ENCODE measurements at regions not wholly inside any gene's neighbourhood (a gene's known extent, or its start where the extent isn't known, plus 50 kb on each side); places are given as distances from the start of the nearest gene placed in this dataset.
A peak's percentile ranks its signal among the peaks of the same experiment; 100 is the strongest.

DNA sequence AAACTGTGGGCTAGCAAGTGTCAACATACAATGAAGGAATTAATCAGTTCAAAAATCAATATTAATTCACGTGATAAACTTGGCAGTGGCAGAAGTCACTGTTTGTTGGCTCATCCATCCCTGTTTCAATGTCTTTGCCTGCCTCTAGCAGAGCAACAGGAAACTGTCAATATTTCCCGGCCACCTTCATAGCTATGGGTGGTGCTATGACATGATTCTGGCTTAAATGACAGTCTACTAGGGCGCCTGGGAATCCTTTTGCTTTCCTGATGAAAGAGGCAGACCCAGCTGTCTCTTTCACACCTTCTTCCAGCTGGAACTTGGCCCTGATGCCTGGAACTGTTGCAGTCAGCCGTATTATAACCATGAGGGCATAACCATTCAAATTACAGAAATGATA, 72.1 kb upstream of the DNAH5 start:
- no peaks in the 10 kb centered on the region for H3K36me3 ChIP-seq
- no peaks in the 10 kb centered on the region for H3K9me3 ChIP-seq
- TF ChIP-seq POLR2A (IDR thresholded peaks at IDR 0.05), result no peak
- TF ChIP-seq, protein P1, sequence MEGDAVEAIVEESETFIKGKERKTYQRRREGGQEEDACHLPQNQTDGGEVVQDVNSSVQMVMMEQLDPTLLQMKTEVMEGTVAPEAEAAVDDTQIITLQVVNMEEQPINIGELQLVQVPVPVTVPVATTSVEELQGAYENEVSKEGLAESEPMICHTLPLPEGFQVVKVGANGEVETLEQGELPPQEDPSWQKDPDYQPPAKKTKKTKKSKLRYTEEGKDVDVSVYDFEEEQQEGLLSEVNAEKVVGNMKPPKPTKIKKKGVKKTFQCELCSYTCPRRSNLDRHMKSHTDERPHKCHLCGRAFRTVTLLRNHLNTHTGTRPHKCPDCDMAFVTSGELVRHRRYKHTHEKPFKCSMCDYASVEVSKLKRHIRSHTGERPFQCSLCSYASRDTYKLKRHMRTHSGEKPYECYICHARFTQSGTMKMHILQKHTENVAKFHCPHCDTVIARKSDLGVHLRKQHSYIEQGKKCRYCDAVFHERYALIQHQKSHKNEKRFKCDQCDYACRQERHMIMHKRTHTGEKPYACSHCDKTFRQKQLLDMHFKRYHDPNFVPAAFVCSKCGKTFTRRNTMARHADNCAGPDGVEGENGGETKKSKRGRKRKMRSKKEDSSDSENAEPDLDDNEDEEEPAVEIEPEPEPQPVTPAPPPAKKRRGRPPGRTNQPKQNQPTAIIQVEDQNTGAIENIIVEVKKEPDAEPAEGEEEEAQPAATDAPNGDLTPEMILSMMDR (IDR thresholded peaks at IDR 0.05), result no peak
- H3K4me3 ChIP-seq, result no peak overlapping the region
- DNase-seq, result no peak
- no peak overlapping the region for H3K27ac ChIP-seq
- no peaks in the 10 kb centered on the region for H3K27me3 ChIP-seq
- peaks cover 0 to 3% (median 0%) of the 10 kb centered on the region in 4 donors for H3K4me1 ChIP-seq

DNA sequence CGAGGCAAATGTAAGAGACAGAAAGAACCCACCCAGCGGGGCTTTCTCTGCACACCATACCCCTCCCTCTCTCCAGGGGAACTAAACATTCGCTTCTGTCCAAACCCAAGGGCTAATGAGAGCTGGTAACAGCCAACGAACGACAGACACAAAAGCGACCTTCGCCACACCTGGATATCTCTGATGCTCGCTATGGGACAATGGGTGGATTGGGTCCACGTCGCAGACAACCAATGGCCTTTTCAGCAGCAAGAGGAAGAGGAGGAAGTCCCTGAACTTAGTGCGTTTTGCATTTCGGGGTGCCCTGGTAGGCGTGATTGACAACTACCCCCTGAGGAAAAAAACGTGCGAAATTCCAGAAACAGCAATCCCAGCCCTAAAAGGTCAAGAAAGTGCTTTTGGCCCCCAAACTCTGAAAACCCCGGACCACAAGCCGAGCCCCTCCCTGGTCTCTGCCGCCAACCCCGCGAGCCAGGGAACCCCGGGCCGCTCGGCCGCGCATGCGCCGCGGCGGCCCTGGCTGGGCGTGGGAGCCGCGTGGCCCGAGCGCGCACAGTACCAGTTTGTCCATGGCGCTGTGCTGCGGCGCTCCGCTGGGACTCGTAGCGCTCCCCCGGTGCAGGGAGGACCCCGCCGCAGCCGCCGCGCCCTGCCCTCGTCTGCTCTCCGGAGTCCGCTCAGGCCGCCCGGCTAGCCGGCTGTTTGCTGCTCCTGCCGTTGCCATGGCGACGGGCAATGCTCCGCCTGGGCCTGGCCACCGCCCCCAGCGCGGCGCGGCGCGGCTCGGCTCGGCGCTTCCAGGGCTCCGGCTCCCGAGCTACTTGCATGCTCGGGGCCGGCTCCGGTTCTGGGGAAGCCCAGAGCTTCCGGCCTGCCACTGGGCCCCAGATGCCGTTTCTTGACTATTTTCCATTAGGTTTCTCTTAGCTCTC, 66.9 kb upstream of the DNAH5 start:
- DNase-seq, result peak; percentile 57 to 86 (median 84)
- Histone ChIP-seq H3K36me3 (no peaks in the 10 kb centered on the region), H3K4me1 (peaks cover 0 to 4% (median 0%) of the 10 kb centered on the region in 4 donors), H3K27ac (peak overlapping the region in 2 of 4 donors; percentile 16 to 57), H3K4me3 (peak overlapping the region; percentile 39 to 61 (median 52)), H3K9me3 (no peaks in the 10 kb centered on the region), H3K27me3 (no peaks in the 10 kb centered on the region)
- TF ChIP-seq POLR2A (IDR thresholded peaks at IDR 0.05), result no peak
- TF ChIP-seq, protein P1 (IDR thresholded peaks at IDR 0.05), result no peak

DNA sequence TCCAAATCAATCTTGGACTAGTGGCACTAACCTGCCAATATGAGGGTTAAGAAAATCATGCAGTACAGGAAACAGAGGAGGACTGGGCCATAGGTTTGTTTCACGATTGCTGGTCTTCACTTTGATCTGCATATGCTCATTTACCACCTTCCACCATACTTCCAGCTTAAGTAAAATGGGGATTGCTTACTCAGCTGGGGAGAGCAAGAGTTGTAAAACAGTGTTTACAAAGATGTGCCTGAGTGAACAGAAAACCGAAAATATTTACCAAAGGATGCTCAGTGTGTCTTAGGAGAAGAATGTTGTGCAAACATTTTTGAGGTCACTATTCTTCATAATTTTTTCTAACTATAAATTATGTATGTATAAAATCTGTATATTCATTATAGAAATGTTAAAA, 65.1 kb upstream of the DNAH5 start:
- Histone ChIP-seq H3K4me1 (peaks cover 0 to 4% (median 0%) of the 10 kb centered on the region in 4 donors), H3K4me3 (no peak overlapping the region), H3K27me3 (no peaks in the 10 kb centered on the region), H3K36me3 (no peaks in the 10 kb centered on the region), H3K27ac (no peak overlapping the region), H3K9me3 (no peaks in the 10 kb centered on the region)
- TF ChIP-seq, protein P1 (IDR thresholded peaks at IDR 0.05), result no peak
- TF ChIP-seq POLR2A (IDR thresholded peaks at IDR 0.05), result no peak
- DNase-seq, result no peak

DNA sequence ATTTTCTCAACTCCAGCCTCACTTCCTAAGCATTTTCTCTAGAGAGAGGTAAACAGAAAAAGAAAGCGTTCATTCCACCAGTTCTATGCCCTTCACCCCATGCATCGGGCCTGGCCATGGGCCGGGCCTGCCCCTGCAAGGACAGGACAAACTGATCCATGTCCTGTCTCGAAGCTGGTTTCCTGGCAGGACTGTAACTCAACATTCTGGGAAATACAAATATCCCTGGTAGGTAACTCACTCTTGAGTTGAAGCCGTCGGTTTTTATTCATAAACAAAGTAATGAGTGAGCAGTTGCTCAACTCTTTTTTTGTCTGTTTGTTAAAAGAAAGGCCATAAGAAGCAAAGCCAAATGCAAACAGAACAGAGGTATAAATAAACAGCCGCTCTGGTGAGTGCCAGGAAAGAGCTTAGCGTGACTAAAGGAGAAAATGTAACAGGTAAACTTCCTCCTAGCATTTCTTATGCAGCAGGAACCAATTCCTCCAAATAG, 64.4 kb upstream of the DNAH5 start:
- DNase-seq, result no peak
- TF ChIP-seq, protein P1 (IDR thresholded peaks at IDR 0.05), result no peak
- TF ChIP-seq POLR2A (IDR thresholded peaks at IDR 0.05), result no peak
- no peak overlapping the region for H3K27ac ChIP-seq

DNA sequence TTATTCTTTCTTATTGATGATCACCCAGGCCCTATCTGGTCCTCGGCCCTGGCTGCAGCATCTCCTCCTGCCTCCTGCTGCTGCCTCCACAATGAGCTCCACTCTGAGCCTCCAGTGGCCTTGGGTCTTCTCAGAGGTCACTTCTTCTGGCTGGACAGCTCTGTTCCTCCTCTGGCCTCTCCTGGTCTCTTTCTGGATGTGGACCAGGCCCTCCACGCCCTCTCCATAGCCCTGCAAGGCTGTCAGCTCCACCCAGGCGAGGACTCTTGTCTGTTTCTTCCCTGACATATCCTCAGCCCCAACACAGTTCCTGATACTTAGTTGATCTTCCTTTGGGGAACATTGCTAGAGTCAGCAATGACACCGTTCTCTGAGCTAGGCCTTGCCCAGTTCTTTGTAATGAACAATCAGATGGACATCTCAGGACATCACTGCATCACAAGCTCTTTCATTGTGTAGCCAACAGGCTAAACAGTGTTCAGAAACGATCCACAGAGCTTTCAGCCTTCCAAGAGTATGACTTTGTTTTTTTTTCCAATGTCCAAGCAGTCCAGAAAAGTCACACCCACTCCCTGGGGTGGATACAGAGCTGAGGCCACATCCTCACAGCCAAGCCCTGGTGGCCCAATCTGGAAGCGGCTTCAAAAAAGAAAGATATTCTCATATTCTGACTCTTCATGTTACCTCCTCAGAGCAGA, 62.5 kb upstream of the DNAH5 start:
- H3K27ac ChIP-seq, result no peak overlapping the region
- no peaks in the 10 kb centered on the region for H3K27me3 ChIP-seq
- H3K4me3 ChIP-seq, result no peak overlapping the region
- no peaks in the 10 kb centered on the region for H3K36me3 ChIP-seq
- no peak for DNase-seq
- H3K9me3 ChIP-seq, result no peaks in the 10 kb centered on the region
- TF ChIP-seq POLR2A (IDR thresholded peaks at IDR 0.05), result no peak
- TF ChIP-seq, protein P1 (IDR thresholded peaks at IDR 0.05), result no peak
- peaks cover 0 to 4% (median 0%) of the 10 kb centered on the region in 4 donors for H3K4me1 ChIP-seq

More for the DNA sequence above, 64.4 kb upstream of the DNAH5 start:
- H3K36me3 ChIP-seq, result no peaks in the 10 kb centered on the region
- peaks cover 0 to 4% (median 0%) of the 10 kb centered on the region in 4 donors for H3K4me1 ChIP-seq
- no peaks in the 10 kb centered on the region for H3K9me3 ChIP-seq
- no peaks in the 10 kb centered on the region for H3K27me3 ChIP-seq
- no peak overlapping the region for H3K4me3 ChIP-seq

All from Peyer's patch (tissue), 4 donors.